Bronchial epithelial cell (primary cell): ENCODE measurements at regions not wholly inside any gene's neighbourhood (a gene's known extent, or its start where the extent isn't known, plus 50 kb on each side); places are given as distances from the start of the nearest gene placed in this dataset.

Source experiments
- DNase-seq: peaks from one replicate; pipeline ENCODE4 v3.0.0-alpha.2; 2010; ENCODE audit warnings: low read depth
- FAIRE-seq: peaks from 2 replicates; lab custom pipeline; 2011; peaks lifted over from hg19 to GRCh38; lab: Jason Lieb, UNC
- H3K27me3 ChIP-seq: 2 replicates; pipeline ENCODE4 v1.5.1; 2011; ENCODE audit warnings: low read length; ENCODE audit not compliant: control insufficient read depth, insufficient read depth
- H3K36me3 ChIP-seq: 2 replicates; pipeline ENCODE4 v1.5.1; 2011; ENCODE audit warnings: low read length; ENCODE audit not compliant: control insufficient read depth, insufficient read depth
- H3K4me3 ChIP-seq: 2 replicates; pipeline ENCODE4 v1.5.1; 2011; ENCODE audit warnings: mild to moderate bottlenecking, low read depth, low read length, control low read depth
- CTCF ChIP-seq: IDR thresholded peaks from 2 replicates; pipeline ENCODE4 v1.5.1; 2011; ENCODE audit warnings: mild to moderate bottlenecking, moderate library complexity, low read length, control low read depth, inconsistent platforms; ENCODE audit not compliant: insufficient read depth, severe bottlenecking

GRCh38 chr5:5685737-5686136, 263.3 kb downstream of the ICE1 start:
- H3K4me3 ChIP-seq = no peak overlapping the region
- DNase-seq (no peak), FAIRE-seq (no peak)
- no peak for TF ChIP-seq CTCF
- H3K27me3 ChIP-seq = no peaks in the 10 kb centered on the region
- no peaks in the 10 kb centered on the region for H3K36me3 ChIP-seq

- Histone ChIP-seq H3K27me3 (no peaks in the 10 kb centered on the region), H3K4me3 (no peak overlapping the region), H3K36me3 (no peaks in the 10 kb centered on the region)
- no peak for TF ChIP-seq CTCF
- DNase-seq = no peak
- FAIRE-seq = no peak
These were observed 260.7 kb downstream of the ICE1 start for GRCh38 chr5:5683174-5683573.

GRCh38 chr5:5678909-5679308, 256.4 kb downstream of the ICE1 start:
- DNase-seq (no peak), FAIRE-seq (no peak)
- H3K36me3 ChIP-seq = no peaks in the 10 kb centered on the region
- no peak overlapping the region for H3K4me3 ChIP-seq
- no peaks in the 10 kb centered on the region for H3K27me3 ChIP-seq
- TF ChIP-seq CTCF = no peak

- Histone ChIP-seq H3K36me3 (no peaks in the 10 kb centered on the region), H3K4me3 (no peak overlapping the region), H3K27me3 (no peaks in the 10 kb centered on the region)
- FAIRE-seq (peak; percentile 96), DNase-seq (no peak)
- no peak for TF ChIP-seq CTCF
These were observed 255.3 kb downstream of the ICE1 start for GRCh38 chr5:5677738-5678137.

- no peak for TF ChIP-seq CTCF
- Histone ChIP-seq H3K27me3 (no peaks in the 10 kb centered on the region), H3K4me3 (no peak overlapping the region), H3K36me3 (no peaks in the 10 kb centered on the region)
- DNase-seq = no peak
- FAIRE-seq = no peak
These were observed 253.7 kb downstream of the ICE1 start for GRCh38 chr5:5676218-5676617.

- no peak overlapping the region for H3K4me3 ChIP-seq
- H3K36me3 ChIP-seq = no peaks in the 10 kb centered on the region
- no peak for FAIRE-seq
- H3K27me3 ChIP-seq = no peaks in the 10 kb centered on the region
- DNase-seq = no peak
- no peak for TF ChIP-seq CTCF
These were observed 253.0 kb downstream of the ICE1 start for GRCh38 chr5:5675511-5675910.
